ENCODE measurements at regions not wholly inside any gene's neighbourhood (a gene's known extent, or its start where the extent isn't known, plus 50 kb on each side); places are given as distances from the start of the nearest gene placed in this dataset.

- DNase-seq (ENCODE audit: low read depth in 2 of 2) = no peak
These were observed 273.4 kb upstream of the MIR17HG start for GRCh38 chr13:91074091-91074490.

- no peak for DNase-seq (ENCODE audit: low read depth in 2 of 2)
These were observed 270.7 kb upstream of the MIR17HG start for GRCh38 chr13:91076830-91077229.

GRCh38 chr13:91078093-91078679 is 269.3 kb upstream of the MIR17HG start:
- DNase-seq (ENCODE audit: low read depth in 2 of 2) = no peak

GRCh38 chr13:91079176-91079575 is 268.3 kb upstream of the MIR17HG start:
- DNase-seq (ENCODE audit: low read depth in 2 of 2) = no peak

- DNase-seq (ENCODE audit: low read depth in 2 of 2) = no peak
These were observed 262.4 kb upstream of the MIR17HG start for GRCh38 chr13:91085127-91085526.

- no peak for DNase-seq (ENCODE audit: low read depth in 2 of 2)
These were observed 260.4 kb upstream of the MIR17HG start for GRCh38 chr13:91086936-91087716.

- no peak for DNase-seq (ENCODE audit: low read depth in 2 of 2)
These were observed 250.2 kb upstream of the MIR17HG start for GRCh38 chr13:91097269-91097668.

- no peak for DNase-seq (ENCODE audit: low read depth in 2 of 2)
These were observed 247.6 kb upstream of the MIR17HG start for GRCh38 chr13:91099877-91100276.

- DNase-seq (ENCODE audit: low read depth in 2 of 2) = no peak
These were observed 246.5 kb upstream of the MIR17HG start for GRCh38 chr13:91100944-91101343.

- no peak for DNase-seq (ENCODE audit: low read depth in 2 of 2)
These were observed 246.1 kb upstream of the MIR17HG start for GRCh38 chr13:91101381-91101780.

GRCh38 chr13:91105270-91105669 is 242.2 kb upstream of the MIR17HG start:
- DNase-seq (ENCODE audit: low read depth in 2 of 2) = no peak

- no peak for DNase-seq (ENCODE audit: low read depth in 2 of 2)
These were observed 240.9 kb upstream of the MIR17HG start for GRCh38 chr13:91106565-91106964.

- no peak for DNase-seq (ENCODE audit: low read depth in 2 of 2)
These were observed 239.2 kb upstream of the MIR17HG start for GRCh38 chr13:91108315-91108714.

- no peak for DNase-seq (ENCODE audit: low read depth in 2 of 2)
These were observed 235.8 kb upstream of the MIR17HG start for GRCh38 chr13:91111476-91112200.

- DNase-seq (ENCODE audit: low read depth in 2 of 2) = no peak
These were observed 235.1 kb upstream of the MIR17HG start for GRCh38 chr13:91112201-91112923.

- DNase-seq (ENCODE audit: low read depth in 2 of 2) = no peak
These were observed 234.6 kb upstream of the MIR17HG start for GRCh38 chr13:91112924-91113277.

GRCh38 chr13:91115776-91116175 is 231.7 kb upstream of the MIR17HG start:
- DNase-seq (ENCODE audit: low read depth in 2 of 2) = no peak

GRCh38 chr13:91117351-91117750 is 230.1 kb upstream of the MIR17HG start:
- DNase-seq (ENCODE audit: low read depth in 2 of 2) = no peak

GRCh38 chr13:91119643-91120042 is 227.8 kb upstream of the MIR17HG start:
- DNase-seq (ENCODE audit: low read depth in 2 of 2) = no peak

GRCh38 chr13:91122766-91123165 is 224.7 kb upstream of the MIR17HG start:
- no peak for DNase-seq (ENCODE audit: low read depth in 2 of 2)

GRCh38 chr13:91123456-91124127 is 223.9 kb upstream of the MIR17HG start:
- no peak for DNase-seq (ENCODE audit: low read depth in 2 of 2)

GRCh38 chr13:91126806-91127205 is 220.7 kb upstream of the MIR17HG start:
- DNase-seq (ENCODE audit: low read depth in 2 of 2) = no peak
